H1 (cell line): ENCODE measurements at regions not wholly inside any gene's neighbourhood (a gene's known extent, or its start where the extent isn't known, plus 50 kb on each side); places are given as distances from the start of the nearest gene placed in this dataset.

ENCODE experiments used
- CTCF ChIA-PET: fragments of 300-600 bp; sonication (Branson Sonifier 250); formaldehyde crosslinking; loops from one replicate; lab custom pipeline; 2021; ENCODE audit not compliant: partially characterized antibody; lab: Charles Lee
- POLR2A ChIA-PET: fragments of 300-600 bp; sonication (Branson Sonifier 250); formaldehyde crosslinking; loops from one replicate; lab custom pipeline; 2021; ENCODE audit warnings: inconsistent platforms; ENCODE audit not compliant: partially characterized antibody; lab: Charles Lee
- DNase-seq, 2 experiments: peaks; one replicate each; pipeline versions ENCODE4 v3.0.0 to v3.0.0-alpha.2; 2010 to 2022; ENCODE audit warnings: low spot score in 2 of 2, low read depth in 1 of 2, mixed read lengths in 1 of 2
- FAIRE-seq: peaks from 2 replicates; lab custom pipeline; 2011; peaks lifted over from hg19 to GRCh38; lab: Jason Lieb, UNC
- H2AFZ ChIP-seq: 2 replicates; pipeline ENCODE4 v1.8.1; 2012; ENCODE audit warnings: low read length, inconsistent platforms
- H2AK5ac ChIP-seq: 2 replicates; pipeline ENCODE4 v1.6.1; 2013; ENCODE audit warnings: low read depth, low read length
- H2BK120ac ChIP-seq: replicated peaks from 2 replicates; pipeline ENCODE3; 2013; ENCODE audit warnings: low read depth, low read length, inconsistent platforms
- H2BK12ac ChIP-seq: 2 replicates; pipeline ENCODE4 v1.6.1; 2013; ENCODE audit warnings: low read depth, low read length
- H2BK15ac ChIP-seq: 2 replicates; pipeline ENCODE4 v1.6.1; 2013; ENCODE audit warnings: low read length
- H2BK20ac ChIP-seq: 2 replicates; pipeline ENCODE4 v1.6.1; 2013; ENCODE audit warnings: low read length
- H2BK5ac ChIP-seq: 2 replicates; pipeline ENCODE4 v1.6.1; 2013; ENCODE audit warnings: low read depth, low read length
- H3K14ac ChIP-seq: 2 replicates; pipeline ENCODE4 v1.6.1; 2013; ENCODE audit warnings: inconsistent platforms; ENCODE audit not compliant: insufficient read length
- H3K18ac ChIP-seq: 2 replicates; pipeline ENCODE4 v1.6.1; 2013; ENCODE audit warnings: low read length; ENCODE audit errors: extremely low read depth
- H3K23ac ChIP-seq: 2 replicates; pipeline ENCODE4 v1.6.1; 2013; ENCODE audit warnings: inconsistent platforms; ENCODE audit not compliant: insufficient read length
- H3K23me2 ChIP-seq: 2 replicates; pipeline ENCODE4 v1.6.1; 2013; ENCODE audit warnings: low read depth, low read length
- H3K27ac ChIP-seq: 2 replicates; pipeline ENCODE4 v1.6.1; 2011; ENCODE audit warnings: low read depth, low read length, inconsistent platforms
- H3K27me3 ChIP-seq, 4 experiments: replicated peaks in 1 of 4; 1 replicate in 1 of 4; 2 replicates in 3 of 4; pipeline versions ENCODE4 v1.6.1 to v1.8.1; 2011 to 2013; ENCODE audit warnings: low read length in 3 of 4, mild to moderate bottlenecking in 3 of 4, inconsistent platforms in 2 of 4, mixed read lengths in 2 of 4, moderate library complexity in 1 of 4; ENCODE audit not compliant: control insufficient read depth in 3 of 4, insufficient read depth in 3 of 4; ENCODE audit errors: extremely low read depth in 1 of 4
- H3K36me3 ChIP-seq, 4 experiments: 2 replicates each; pipeline versions ENCODE4 v1.6.1 to v1.8.1; 2011 to 2013; ENCODE audit warnings: mild to moderate bottlenecking in 4 of 4, low read length in 3 of 4, moderate library complexity in 2 of 4, control low read depth in 1 of 4, inconsistent platforms in 1 of 4; ENCODE audit not compliant: insufficient read depth in 4 of 4, control insufficient read depth in 2 of 4
- H3K4ac ChIP-seq: replicated peaks from 2 replicates; pipeline ENCODE3; 2013; ENCODE audit warnings: low read length, low read depth, mixed read lengths, inconsistent platforms; ENCODE audit not compliant: insufficient read length
- H3K4me1 ChIP-seq, 4 experiments: replicated peaks in 1 of 4; 1 replicate in 1 of 4; 2 replicates in 3 of 4; pipeline versions ENCODE4 v1.6.1 to v1.8.1; 2011 to 2013; ENCODE audit warnings: low read length in 3 of 4, inconsistent platforms in 2 of 4, mixed read lengths in 1 of 4; ENCODE audit not compliant: insufficient read depth in 4 of 4, control insufficient read depth in 3 of 4
- H3K4me2 ChIP-seq, 2 experiments: 2 replicates each; pipeline versions ENCODE4 v1.6.1 to v1.8.1; 2011 to 2013; ENCODE audit warnings: low read depth in 2 of 2, low read length in 2 of 2, control low read depth in 1 of 2, inconsistent platforms in 1 of 2, mild to moderate bottlenecking in 1 of 2; ENCODE audit not compliant: insufficient read depth in 1 of 2
- H3K4me3 ChIP-seq, 4 experiments: fragments of 200-600, 300-600 bp in 1 of 4; sonication (generic), shearing (Covaris generic), sonication (Bioruptor Twin) in 1 of 4; 2 replicates each; pipeline versions ENCODE4 v1.5.1 to v1.8.1; 2011 to 2016; ENCODE audit warnings: low read length in 4 of 4, low read depth in 3 of 4, control low read depth in 2 of 4, inconsistent platforms in 2 of 4, mild to moderate bottlenecking in 2 of 4, mixed read lengths in 1 of 4, moderate library complexity in 1 of 4; ENCODE audit not compliant: insufficient read depth in 2 of 4; ENCODE audit errors: extremely low read depth in 1 of 4
- H3K56ac ChIP-seq: replicated peaks from 2 replicates; pipeline ENCODE3; 2013; ENCODE audit warnings: low read depth, mild to moderate bottlenecking, mixed read lengths, low read length, inconsistent platforms; ENCODE audit not compliant: insufficient read length
- H3K79me1 ChIP-seq: 2 replicates; pipeline ENCODE4 v1.6.1; 2013; ENCODE audit warnings: low read depth, low read length, control low read depth
- H3K79me2 ChIP-seq, 2 experiments: 2 replicates each; pipeline versions ENCODE4 v1.6.1 to v1.8.1; 2012 to 2013; ENCODE audit warnings: low read length in 2 of 2, mild to moderate bottlenecking in 2 of 2, inconsistent platforms in 1 of 2; ENCODE audit not compliant: insufficient read depth in 2 of 2, control insufficient read depth in 1 of 2
- H3K9ac ChIP-seq, 4 experiments: replicated peaks in 1 of 4; 1 replicate in 1 of 4; 2 replicates in 3 of 4; pipeline versions ENCODE4 v1.6.1 to v1.8.1; 2011 to 2013; ENCODE audit warnings: low read depth in 3 of 4, low read length in 3 of 4, control low read depth in 2 of 4, mild to moderate bottlenecking in 2 of 4, moderate library complexity in 2 of 4, inconsistent platforms in 1 of 4; ENCODE audit errors: extremely low read depth in 1 of 4
- H3K9me3 ChIP-seq, 2 experiments: 2 replicates each; pipeline versions ENCODE4 v1.6.1 to v1.8.1; 2012 to 2013; ENCODE audit warnings: mild to moderate bottlenecking in 2 of 2, moderate library complexity in 2 of 2, control low read depth in 1 of 2, inconsistent platforms in 1 of 2, low read depth in 1 of 2, low read length in 1 of 2, mixed read lengths in 1 of 2; ENCODE audit not compliant: insufficient read depth in 2 of 2
- H4K20me1 ChIP-seq, 2 experiments: replicated peaks in 1 of 2; 2 replicates each; pipeline versions ENCODE3 to v1.8.1; 2011 to 2013; ENCODE audit warnings: inconsistent platforms in 2 of 2, low read length in 2 of 2, mild to moderate bottlenecking in 1 of 2; ENCODE audit not compliant: insufficient read depth in 2 of 2, control insufficient read depth in 1 of 2
- H4K5ac ChIP-seq: 2 replicates; pipeline ENCODE4 v1.6.1; 2013; ENCODE audit warnings: low read length, low read depth, mixed read lengths, inconsistent platforms; ENCODE audit not compliant: insufficient read length
- H4K8ac ChIP-seq: 2 replicates; pipeline ENCODE4 v1.8.0; 2013; ENCODE audit warnings: mild to moderate bottlenecking, moderate library complexity, low read length, inconsistent platforms; ENCODE audit not compliant: insufficient read depth; ENCODE audit errors: extremely low read depth
- H4K91ac ChIP-seq: replicated peaks from 2 replicates; pipeline ENCODE3; 2013; ENCODE audit warnings: low read length, mixed read lengths, inconsistent platforms; ENCODE audit not compliant: insufficient read length
- CBX5 ChIP-seq: fragments of 300-800, 300-1000 bp; sonication (generic); IDR thresholded peaks from 2 replicates; pipeline ENCODE4 v1.7.1; 2016; ENCODE audit warnings: antibody characterized with exemption, low read length, low read depth
- CEBPB ChIP-seq: IDR thresholded peaks from 2 replicates; pipeline ENCODE4 v1.6.1; 2012; ENCODE audit warnings: low read depth, low read length
- CREB1 ChIP-seq: IDR thresholded peaks from 2 replicates; pipeline ENCODE4 v1.6.1; 2012; ENCODE audit warnings: inconsistent platforms
- EZH2 ChIP-seq: fragments of 200-600 bp; sonication (generic); IDR thresholded peaks from 2 replicates; pipeline ENCODE4 v1.7.1; 2012; ENCODE audit warnings: low read depth, mild to moderate bottlenecking, moderate library complexity, low read length, inconsistent platforms; ENCODE audit not compliant: severe bottlenecking
- RFX5 ChIP-seq: IDR thresholded peaks from 2 replicates; pipeline ENCODE4 v1.6.1; 2011; ENCODE audit warnings: low read depth, low read length, improper control_type of control experiment, borderline replicate concordance
- SP1 ChIP-seq: IDR thresholded peaks from 2 replicates; pipeline ENCODE4 v1.6.1; 2011; ENCODE audit warnings: low read depth, low read length
- SP2 ChIP-seq: IDR thresholded peaks from 2 replicates; pipeline ENCODE4 v1.6.1; 2012; ENCODE audit warnings: mild to moderate bottlenecking, low read length, inconsistent platforms
- SP4 ChIP-seq: IDR thresholded peaks from 2 replicates; pipeline ENCODE4 v1.6.1; 2012; ENCODE audit warnings: low read length, inconsistent platforms
- TAF7 ChIP-seq: optimal IDR thresholded peaks from 2 replicates; pipeline ENCODE3; 2011; ENCODE audit warnings: low read depth, mild to moderate bottlenecking, inconsistent platforms, low read length, moderate library complexity, borderline replicate concordance
- TBP ChIP-seq: IDR thresholded peaks from 2 replicates; pipeline ENCODE4 v1.6.1; 2011; ENCODE audit warnings: low read depth, low read length, improper control_type of control experiment
- USF2 ChIP-seq: IDR thresholded peaks from 2 replicates; pipeline ENCODE4 v1.6.1; 2011; ENCODE audit warnings: low read length, improper control_type of control experiment
- YY1 ChIP-seq: IDR thresholded peaks from 2 replicates; pipeline ENCODE4 v1.6.1; 2011; ENCODE audit warnings: low read depth, mild to moderate bottlenecking, low read length
- ZNF274 ChIP-seq: IDR thresholded peaks from 2 replicates; pipeline ENCODE4 v1.7.0; 2012; ENCODE audit warnings: low read length, borderline replicate concordance; ENCODE audit errors: extremely low read depth
- WGBS, 2 experiments: shearing (Covaris generic) in 1 of 2; methylation state at CpG; one replicate each; pipeline versions ENCODE4 v1.1.6 to v1.1.7; 2013 to 2015; ENCODE audit warnings: low lambda C conversion rate in 2 of 2, mixed read lengths in 2 of 2, inconsistent platforms in 1 of 2, low coverage in 1 of 2, missing lambda C conversion rate in 1 of 2; ENCODE audit not compliant: insufficient replicate concordance in 2 of 2, insufficient coverage in 1 of 2, insufficient read length in 1 of 2; ENCODE audit errors: extremely low coverage in 1 of 2, missing lambda C conversion rate in 1 of 2; 5-methylcytosine and 5-hydroxymethylcytosine counted together

- Histone ChIP-seq H3K9me3 (0 out of 4 replicates have a peak, but pooled peaks cover 0 to 3% of the 10 kb centered on the region in 2 experiments), H2BK15ac (no peak overlapping the region), H2BK120ac (no peak overlapping the region), H3K4me3 (no peak overlapping the region), H3K9ac (no peak overlapping the region), H2BK5ac (no peak overlapping the region), H3K27me3 (no peaks in the 10 kb centered on the region), H3K27ac (no peak overlapping the region), H3K4me2 (no peak overlapping the region), H3K56ac (no peak overlapping the region), H3K36me3 (no peaks in the 10 kb centered on the region), H4K5ac (no peak overlapping the region), H3K4ac (no peak overlapping the region), H3K79me1 (no peaks in the 10 kb centered on the region), H4K20me1 (no peaks in the 10 kb centered on the region), H3K79me2 (no peaks in the 10 kb centered on the region), H2AK5ac (no peak overlapping the region), H3K23me2 (no peaks in the 10 kb centered on the region), H3K18ac (no peak overlapping the region), H4K91ac (no peak overlapping the region), H2AFZ (no peak overlapping the region), H3K14ac (no peak overlapping the region), H3K4me1 (no peaks in the 10 kb centered on the region), H2BK12ac (no peak overlapping the region), H2BK20ac (no peak overlapping the region), H3K23ac (no peak overlapping the region), H4K8ac (no peak overlapping the region)
- 96% methylated on average over 3 of the region's 3 CpGs; no CpG with 5 or more reads in 1 of the 2 experiments for WGBS, 2 experiments
- ChIA-PET POLR2A (no interaction called here), CTCF (no interaction called here)
- no peak for FAIRE-seq
- no peak for TF ChIP-seq TAF7
- TF ChIP-seq ZNF274, result no peak
- no peak for TF ChIP-seq SP1
- TF ChIP-seq SP4, result no peak
- no peak for TF ChIP-seq RFX5
- TF ChIP-seq YY1, result no peak
- no peak for TF ChIP-seq CREB1
- TF ChIP-seq USF2, result no peak
- TF ChIP-seq CEBPB, result no peak
- TF ChIP-seq TBP, result no peak
- no peak for TF ChIP-seq EZH2
- TF ChIP-seq SP2, result no peak
- TF ChIP-seq CBX5, result no peak
- no peak for DNase-seq
These were observed 107.0 kb upstream of the ZC3H15 start for GRCh38 chr2:186379052-186379451.
